Hematopoietic multipotent progenitor cell treated with erythropoietin and hydrocortisone succinate and interleukin-3 and kit ligand, for 8 days (in vitro differentiated cells): ENCODE measurements at regions not wholly inside any gene's neighbourhood (a gene's known extent, or its start where the extent isn't known, plus 50 kb on each side); places are given as distances from the start of the nearest gene placed in this dataset.

ENCODE experiments used
- DNase-seq: peaks from one replicate; pipeline ENCODE4 v3.0.0-alpha.2; 2015

GRCh38 chr13:73997964-73998363 is 136.2 kb downstream of the KLF12 start:
- DNase-seq, result no peak

- no peak for DNase-seq
These were observed 137.6 kb downstream of the KLF12 start for GRCh38 chr13:73996569-73996968.

GRCh38 chr13:73995736-73996135 is 138.5 kb downstream of the KLF12 start:
- DNase-seq, result no peak

GRCh38 chr13:73993661-73994060 is 140.5 kb downstream of the KLF12 start:
- no peak for DNase-seq

- DNase-seq, result no peak
These were observed 142.3 kb downstream of the KLF12 start for GRCh38 chr13:73991884-73992283.

GRCh38 chr13:73991384-73991783 is 142.8 kb downstream of the KLF12 start:
- no peak for DNase-seq

GRCh38 chr13:73989244-73989843 is 144.9 kb downstream of the KLF12 start:
- DNase-seq, result no peak

- no peak for DNase-seq
These were observed 145.7 kb downstream of the KLF12 start for GRCh38 chr13:73988461-73988860.

- no peak for DNase-seq
These were observed 146.6 kb downstream of the KLF12 start for GRCh38 chr13:73987618-73988017.

GRCh38 chr13:73985783-73986182 is 148.4 kb downstream of the KLF12 start:
- DNase-seq, result no peak

GRCh38 chr13:73984949-73985691 is 149.1 kb downstream of the KLF12 start:
- no peak for DNase-seq

- DNase-seq, result no peak
These were observed 150.0 kb downstream of the KLF12 start for GRCh38 chr13:73984201-73984600.

GRCh38 chr13:73983109-73983508 is 151.1 kb downstream of the KLF12 start:
- no peak for DNase-seq

- no peak for DNase-seq
These were observed 152.6 kb downstream of the KLF12 start for GRCh38 chr13:73981595-73981994.

- DNase-seq, result no peak
These were observed 158.4 kb downstream of the KLF12 start for GRCh38 chr13:73975767-73976166.

- no peak for DNase-seq
These were observed 160.2 kb downstream of the KLF12 start for GRCh38 chr13:73974051-73974450.

GRCh38 chr13:73973156-73973555 is 161.0 kb downstream of the KLF12 start:
- no peak for DNase-seq

GRCh38 chr13:73972545-73972944 is 161.7 kb downstream of the KLF12 start:
- DNase-seq, result no peak

- no peak for DNase-seq
These were observed 162.7 kb downstream of the KLF12 start for GRCh38 chr13:73971481-73971880.

GRCh38 chr13:73970421-73971055 is 163.7 kb downstream of the KLF12 start:
- DNase-seq, result no peak

GRCh38 chr13:73967397-73968165 is 166.6 kb downstream of the KLF12 start:
- DNase-seq, result no peak

- DNase-seq, result no peak
These were observed 167.9 kb downstream of the KLF12 start for GRCh38 chr13:73966331-73966730.

- DNase-seq, result no peak
These were observed 171.9 kb downstream of the KLF12 start for GRCh38 chr13:73962284-73962683.

GRCh38 chr13:73961181-73961580 is 173.0 kb downstream of the KLF12 start:
- DNase-seq, result no peak
